Fibroblast of lung (primary cell): ENCODE measurements at regions not wholly inside any gene's neighbourhood (a gene's known extent, or its start where the extent isn't known, plus 50 kb on each side); places are given as distances from the start of the nearest gene placed in this dataset.

ENCODE experiments used
- DNase-seq, 2 donors: peaks; one replicate each; pipeline versions ENCODE4 v3.0.0 to v3.0.0-alpha.2; 2010; ENCODE audit warnings: low read depth in 2 of 2
- H2AFZ ChIP-seq: 2 replicates; pipeline ENCODE4 v1.5.1; 2012; ENCODE audit warnings: low read length, control low read depth, inconsistent platforms
- H3K27ac ChIP-seq: 2 replicates; pipeline ENCODE4 v1.5.1; 2011; ENCODE audit warnings: low read length, control low read depth; ENCODE audit not compliant: insufficient read depth
- H3K27me3 ChIP-seq: 2 replicates; pipeline ENCODE4 v1.5.1; 2011; ENCODE audit warnings: mild to moderate bottlenecking, low read length; ENCODE audit not compliant: control insufficient read depth, insufficient read depth
- H3K36me3 ChIP-seq: 2 replicates; pipeline ENCODE4 v1.5.1; 2011; ENCODE audit warnings: low read length; ENCODE audit not compliant: control insufficient read depth, insufficient read depth
- H3K4me1 ChIP-seq: 2 replicates; pipeline ENCODE4 v1.5.1; 2011; ENCODE audit warnings: low read length; ENCODE audit not compliant: control insufficient read depth, insufficient read depth; ENCODE audit errors: extremely low read depth
- H3K4me2 ChIP-seq: 2 replicates; pipeline ENCODE4 v1.5.1; 2011; ENCODE audit warnings: low read length, control low read depth; ENCODE audit not compliant: insufficient read depth; ENCODE audit errors: extremely low read depth
- H3K4me3 ChIP-seq, 4 experiments: fragments of 200-600 bp in 1 of 4; sonication (generic) in 1 of 4; replicated peaks in 1 of 4; 2 replicates each; pipeline ENCODE4 v1.5.1; 2011 to 2016; ENCODE audit warnings: low read length in 4 of 4, low read depth in 3 of 4, mild to moderate bottlenecking in 3 of 4, control low read depth in 2 of 4, inconsistent platforms in 1 of 4, mixed read lengths in 1 of 4; ENCODE audit not compliant: insufficient read depth in 1 of 4; ENCODE audit errors: control extremely low read depth in 1 of 4
- H3K79me2 ChIP-seq: 2 replicates; pipeline ENCODE4 v1.5.1; 2012; ENCODE audit warnings: mild to moderate bottlenecking, low read length, inconsistent platforms; ENCODE audit not compliant: control insufficient read depth, insufficient read depth
- H3K9ac ChIP-seq: 2 replicates; pipeline ENCODE4 v1.5.1; 2011; ENCODE audit warnings: mild to moderate bottlenecking, low read length, control low read depth; ENCODE audit not compliant: insufficient read depth
- H3K9me3 ChIP-seq: 2 replicates; pipeline ENCODE4 v1.5.1; 2012; ENCODE audit warnings: low read depth, low read length; ENCODE audit not compliant: control insufficient read depth, insufficient read depth
- H4K20me1 ChIP-seq: 2 replicates; pipeline ENCODE4 v1.5.1; 2011; ENCODE audit warnings: low read length; ENCODE audit not compliant: control insufficient read depth, insufficient read depth; ENCODE audit errors: extremely low read depth
- EZH2 ChIP-seq: IDR thresholded peaks from 2 replicates; pipeline ENCODE4 v1.5.1; 2012; ENCODE audit warnings: low read length, control low read depth, mild to moderate bottlenecking; ENCODE audit errors: missing control alignments
- TF ChIP-seq, protein P1 (sequence below), 2 donors: IDR thresholded peaks in 1 of 2; conservative IDR thresholded peaks in 1 of 2; 1 replicate in 1 of 2; 2 replicates in 1 of 2; pipeline ENCODE4 v1.5.1; 2011 to 2012; ENCODE audit warnings: low read length in 2 of 2, control low read depth in 1 of 2, inconsistent platforms in 1 of 2, low read depth in 1 of 2, mild to moderate bottlenecking in 1 of 2

GRCh38 chr5:67771791-67772190 is 443.8 kb upstream of the PIK3R1 start:
- no peaks in the 10 kb centered on the region for H3K27me3 ChIP-seq
- no peak overlapping the region for H3K4me3 ChIP-seq
- TF ChIP-seq EZH2: no peak
- TF ChIP-seq, protein P1, sequence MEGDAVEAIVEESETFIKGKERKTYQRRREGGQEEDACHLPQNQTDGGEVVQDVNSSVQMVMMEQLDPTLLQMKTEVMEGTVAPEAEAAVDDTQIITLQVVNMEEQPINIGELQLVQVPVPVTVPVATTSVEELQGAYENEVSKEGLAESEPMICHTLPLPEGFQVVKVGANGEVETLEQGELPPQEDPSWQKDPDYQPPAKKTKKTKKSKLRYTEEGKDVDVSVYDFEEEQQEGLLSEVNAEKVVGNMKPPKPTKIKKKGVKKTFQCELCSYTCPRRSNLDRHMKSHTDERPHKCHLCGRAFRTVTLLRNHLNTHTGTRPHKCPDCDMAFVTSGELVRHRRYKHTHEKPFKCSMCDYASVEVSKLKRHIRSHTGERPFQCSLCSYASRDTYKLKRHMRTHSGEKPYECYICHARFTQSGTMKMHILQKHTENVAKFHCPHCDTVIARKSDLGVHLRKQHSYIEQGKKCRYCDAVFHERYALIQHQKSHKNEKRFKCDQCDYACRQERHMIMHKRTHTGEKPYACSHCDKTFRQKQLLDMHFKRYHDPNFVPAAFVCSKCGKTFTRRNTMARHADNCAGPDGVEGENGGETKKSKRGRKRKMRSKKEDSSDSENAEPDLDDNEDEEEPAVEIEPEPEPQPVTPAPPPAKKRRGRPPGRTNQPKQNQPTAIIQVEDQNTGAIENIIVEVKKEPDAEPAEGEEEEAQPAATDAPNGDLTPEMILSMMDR (conservative IDR thresholded peaks at IDR 0.05 in 1 of 2, IDR thresholded peaks at IDR 0.05 in 1 of 2; ENCODE audit: low read depth in 1 of 2, low read length in 2 of 2): no peak

DNA sequence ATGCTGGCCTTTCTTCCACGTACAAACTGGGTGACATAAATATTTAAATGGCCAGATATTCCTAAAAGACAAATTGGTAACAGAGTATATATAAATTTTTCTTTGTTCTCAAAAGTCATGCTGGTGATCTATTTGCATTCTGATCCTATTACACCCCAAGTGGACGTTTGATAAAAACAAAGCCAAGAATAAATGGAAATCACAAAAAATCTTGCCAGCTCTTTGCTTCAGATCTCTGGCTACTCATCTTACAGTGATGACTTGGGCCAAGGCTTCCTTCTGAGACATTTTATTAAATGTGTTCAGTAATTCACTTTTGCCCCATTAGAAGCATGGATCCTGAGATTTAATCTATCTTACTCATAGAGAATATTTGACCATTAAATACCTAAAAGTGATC is 444.3 kb upstream of the PIK3R1 start:
- Histone ChIP-seq H3K4me1 (no peaks in the 10 kb centered on the region), H3K9me3 (no peaks in the 10 kb centered on the region), H3K36me3 (no peaks in the 10 kb centered on the region), H2AFZ (no peak overlapping the region), H3K4me3 (no peak overlapping the region), H3K9ac (no peak overlapping the region), H3K27me3 (no peaks in the 10 kb centered on the region), H3K4me2 (no peak overlapping the region), H4K20me1 (no peaks in the 10 kb centered on the region), H3K79me2 (no peaks in the 10 kb centered on the region), H3K27ac (no peak overlapping the region)
- TF ChIP-seq EZH2: no peak
- TF ChIP-seq, protein P1 (conservative IDR thresholded peaks at IDR 0.05 in 1 of 2, IDR thresholded peaks at IDR 0.05 in 1 of 2; ENCODE audit: low read depth in 1 of 2, low read length in 2 of 2): no peak
- DNase-seq: peak; percentile 51 to 53

More at GRCh38 chr5:67771791-67772190, 443.8 kb upstream of the PIK3R1 start:
- H3K79me2 ChIP-seq: no peaks in the 10 kb centered on the region
- no peak overlapping the region for H3K27ac ChIP-seq
- H3K36me3 ChIP-seq: no peaks in the 10 kb centered on the region
- no peak overlapping the region for H3K9ac ChIP-seq
- no peaks in the 10 kb centered on the region for H3K4me1 ChIP-seq
- no peaks in the 10 kb centered on the region for H3K9me3 ChIP-seq
- H3K4me2 ChIP-seq: no peak overlapping the region
- H2AFZ ChIP-seq: no peak overlapping the region
- H4K20me1 ChIP-seq: no peaks in the 10 kb centered on the region
- no peak for DNase-seq

- H3K4me2 ChIP-seq: no peak overlapping the region
- no peaks in the 10 kb centered on the region for H3K36me3 ChIP-seq
- H3K27ac ChIP-seq: no peak overlapping the region
- H3K27me3 ChIP-seq: no peaks in the 10 kb centered on the region
- H3K4me3 ChIP-seq: no peak overlapping the region
- no peak for TF ChIP-seq EZH2
- TF ChIP-seq, protein P1 (conservative IDR thresholded peaks at IDR 0.05 in 1 of 2, IDR thresholded peaks at IDR 0.05 in 1 of 2; ENCODE audit: low read depth in 1 of 2, low read length in 2 of 2): no peak
- DNase-seq: peak in 1 of 2 donors; percentile 54
- H3K9me3 ChIP-seq: no peaks in the 10 kb centered on the region
- H3K9ac ChIP-seq: no peak overlapping the region
- no peak overlapping the region for H2AFZ ChIP-seq
- no peaks in the 10 kb centered on the region for H3K4me1 ChIP-seq
- H3K79me2 ChIP-seq: no peaks in the 10 kb centered on the region
- no peaks in the 10 kb centered on the region for H4K20me1 ChIP-seq
Measured at GRCh38 chr5:67770431-67771025, 445.0 kb upstream of the PIK3R1 start.
